ENCODE measurements at regions not wholly inside any gene's neighbourhood (a gene's known extent, or its start where the extent isn't known, plus 50 kb on each side); places are given as distances from the start of the nearest gene placed in this dataset.

DNA sequence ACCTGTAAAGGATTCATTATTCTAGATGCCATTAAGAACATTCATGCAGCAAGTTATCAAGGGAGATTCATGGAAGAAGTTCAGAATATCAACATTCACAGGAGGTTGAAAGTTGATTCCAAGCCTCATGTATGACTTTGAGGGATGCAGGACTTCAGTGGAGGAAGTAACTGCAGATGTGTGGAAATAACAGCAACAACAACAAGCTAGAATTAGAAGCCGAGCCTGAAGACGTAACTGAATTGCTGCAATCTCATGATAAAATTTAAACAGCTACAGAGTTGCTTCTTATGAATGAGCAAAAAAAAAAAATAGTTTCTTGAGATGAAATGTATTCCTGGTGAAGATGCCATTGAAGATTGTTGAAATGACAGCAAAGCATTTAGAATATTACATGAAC is 73.3 kb upstream of the NXT1 start:
- intact Hi-C loops (cut with DNase I): no loop called here
- H3K4me3 ChIP-seq: no peak overlapping the region
- H3K4me1 ChIP-seq: no peaks in the 10 kb centered on the region
- TF ChIP-seq, protein P1, sequence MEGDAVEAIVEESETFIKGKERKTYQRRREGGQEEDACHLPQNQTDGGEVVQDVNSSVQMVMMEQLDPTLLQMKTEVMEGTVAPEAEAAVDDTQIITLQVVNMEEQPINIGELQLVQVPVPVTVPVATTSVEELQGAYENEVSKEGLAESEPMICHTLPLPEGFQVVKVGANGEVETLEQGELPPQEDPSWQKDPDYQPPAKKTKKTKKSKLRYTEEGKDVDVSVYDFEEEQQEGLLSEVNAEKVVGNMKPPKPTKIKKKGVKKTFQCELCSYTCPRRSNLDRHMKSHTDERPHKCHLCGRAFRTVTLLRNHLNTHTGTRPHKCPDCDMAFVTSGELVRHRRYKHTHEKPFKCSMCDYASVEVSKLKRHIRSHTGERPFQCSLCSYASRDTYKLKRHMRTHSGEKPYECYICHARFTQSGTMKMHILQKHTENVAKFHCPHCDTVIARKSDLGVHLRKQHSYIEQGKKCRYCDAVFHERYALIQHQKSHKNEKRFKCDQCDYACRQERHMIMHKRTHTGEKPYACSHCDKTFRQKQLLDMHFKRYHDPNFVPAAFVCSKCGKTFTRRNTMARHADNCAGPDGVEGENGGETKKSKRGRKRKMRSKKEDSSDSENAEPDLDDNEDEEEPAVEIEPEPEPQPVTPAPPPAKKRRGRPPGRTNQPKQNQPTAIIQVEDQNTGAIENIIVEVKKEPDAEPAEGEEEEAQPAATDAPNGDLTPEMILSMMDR (IDR thresholded peaks at IDR 0.05): no peak
- no peaks in the 10 kb centered on the region for H3K27me3 ChIP-seq (ENCODE audit: insufficient read depth in 3 of 3, low read length in 2 of 3)
- H3K9me3 ChIP-seq: no peaks in the 10 kb centered on the region
- 76 to 81% (median 77%) methylated on average over 2 of the region's 2 CpGs for WGBS, 3 donors
- H3K27ac ChIP-seq: no peak overlapping the region
- no peak for DNase-seq
- no peaks in the 10 kb centered on the region for H3K36me3 ChIP-seq (ENCODE audit: insufficient read depth in 1 of 2, low read depth in 1 of 2)
- ATAC-seq: no peak

DNA sequence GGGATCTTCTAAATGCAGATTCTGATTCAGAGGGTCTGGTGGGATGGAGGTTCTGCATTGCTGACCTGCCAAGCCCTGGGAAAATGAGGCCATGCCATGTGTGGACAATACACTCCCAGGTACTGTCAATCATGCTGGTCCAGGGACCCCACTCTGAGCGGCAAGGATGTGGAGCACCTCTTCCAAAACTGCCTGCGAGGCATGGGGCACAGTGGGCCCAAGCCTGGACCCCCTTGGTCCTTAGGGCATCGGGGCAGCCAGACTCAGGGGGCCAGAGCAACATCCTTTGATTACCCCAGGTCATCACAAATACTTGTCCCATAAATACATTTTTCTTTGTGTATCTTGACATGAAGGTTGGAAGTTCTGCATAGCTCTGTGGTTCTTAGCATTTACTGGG is 76.8 kb upstream of the NXT1 start:
- ATAC-seq (no peak), DNase-seq (no peak)
- intact Hi-C loops (cut with DNase I): no loop called here
- Histone ChIP-seq H3K4me3 (no peak overlapping the region), H3K27me3 (ENCODE audit: insufficient read depth in 3 of 3, low read length in 2 of 3) (no peaks in the 10 kb centered on the region), H3K27ac (no peak overlapping the region), H3K4me1 (no peaks in the 10 kb centered on the region), H3K36me3 (ENCODE audit: insufficient read depth in 1 of 2, low read depth in 1 of 2) (no peaks in the 10 kb centered on the region), H3K9me3 (no peaks in the 10 kb centered on the region)
- TF ChIP-seq, protein P1 (IDR thresholded peaks at IDR 0.05): no peak
- 87 to 93% (median 89%) methylated on average over 3 of the region's 3 CpGs for WGBS, 3 donors

DNA sequence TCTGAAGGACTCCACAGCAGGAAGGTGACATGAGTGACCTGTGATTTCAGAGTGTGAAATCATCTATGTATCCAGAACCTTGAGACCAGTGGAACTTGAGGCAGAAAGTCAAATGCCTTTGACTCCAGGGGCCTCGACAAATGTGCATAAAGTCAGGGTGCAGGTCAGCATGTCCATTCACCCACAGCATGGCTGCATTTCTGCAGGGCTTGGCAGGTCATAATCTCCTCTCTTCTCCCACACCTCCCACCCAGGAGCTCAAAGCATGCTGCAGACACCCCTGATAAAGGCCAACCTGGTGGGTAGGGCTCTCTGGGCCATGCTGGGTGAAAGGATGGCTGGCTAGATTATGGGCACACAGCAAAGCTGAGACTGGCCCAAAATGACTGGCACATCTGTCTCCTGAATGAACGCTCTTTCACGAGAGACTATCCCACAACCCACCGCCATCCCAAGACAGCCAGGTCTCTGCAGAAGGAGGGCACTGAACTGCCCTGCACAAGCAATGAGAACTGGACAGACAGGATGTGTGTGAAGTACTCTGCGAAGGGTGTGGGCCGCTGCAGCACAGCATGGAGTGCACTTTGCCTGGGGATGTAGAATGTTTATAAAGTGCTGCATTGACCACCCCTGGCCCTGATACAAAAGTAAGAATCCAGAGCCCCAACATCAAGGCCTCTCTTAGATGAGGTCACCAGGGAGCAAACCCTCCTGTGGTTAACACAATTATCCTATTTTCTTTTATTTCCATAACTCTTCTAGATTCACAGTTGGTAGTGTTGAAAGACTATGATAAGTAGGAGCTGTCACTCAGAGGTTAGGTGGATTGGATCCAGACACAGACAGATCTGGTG is 78.2 kb upstream of the NXT1 start:
- TF ChIP-seq, protein P1 (IDR thresholded peaks at IDR 0.05): no peak
- ATAC-seq: no peak
- Histone ChIP-seq H3K27me3 (ENCODE audit: insufficient read depth in 3 of 3, low read length in 2 of 3) (no peaks in the 10 kb centered on the region), H3K4me1 (no peaks in the 10 kb centered on the region), H3K4me3 (no peak overlapping the region), H3K36me3 (ENCODE audit: insufficient read depth in 1 of 2, low read depth in 1 of 2) (no peaks in the 10 kb centered on the region), H3K27ac (no peak overlapping the region), H3K9me3 (no peaks in the 10 kb centered on the region)
- intact Hi-C loops (cut with DNase I): no loop called here
- DNase-seq: no peak
- WGBS, 3 donors: 93 to 97% (median 94%) methylated on average over 6 of the region's 6 CpGs

DNA sequence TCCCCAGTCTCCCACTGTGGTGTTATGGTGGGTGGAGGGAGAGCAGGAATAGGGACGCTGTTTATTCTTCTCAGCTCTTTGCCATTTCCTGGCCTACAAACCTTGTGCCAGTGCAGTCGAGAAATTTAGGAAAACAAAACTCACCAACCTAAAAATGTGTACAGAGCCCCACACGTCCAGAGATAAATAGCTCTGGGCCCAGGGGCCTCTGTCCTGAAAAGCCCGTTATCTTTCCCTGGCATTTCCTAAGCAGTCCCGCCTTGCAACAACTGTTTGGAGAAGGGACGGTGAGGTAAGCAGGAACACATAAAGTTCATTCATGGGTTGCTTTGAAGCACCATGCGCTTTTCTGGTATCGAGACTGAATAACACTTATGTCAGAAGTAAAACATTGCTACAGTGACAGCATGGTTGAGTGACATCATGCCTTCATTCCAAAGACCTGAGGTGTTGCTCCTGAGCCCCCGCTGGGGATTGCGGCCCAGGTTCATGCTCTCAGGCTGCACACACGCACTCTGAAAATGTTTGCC is 80.1 kb upstream of the NXT1 start:
- Histone ChIP-seq H3K4me3 (no peak overlapping the region), H3K27ac (peak overlapping the region; percentile 68), H3K4me1 (no peaks in the 10 kb centered on the region), H3K36me3 (ENCODE audit: insufficient read depth in 1 of 2, low read depth in 1 of 2) (no peaks in the 10 kb centered on the region), H3K27me3 (ENCODE audit: insufficient read depth in 3 of 3, low read length in 2 of 3) (no peaks in the 10 kb centered on the region), H3K9me3 (no peaks in the 10 kb centered on the region)
- DNase-seq: no peak
- 67 to 75% (median 69%) methylated on average over 11 of the region's 11 CpGs for WGBS, 3 donors
- intact Hi-C loops (cut with DNase I): no loop called here
- TF ChIP-seq, protein P1 (IDR thresholded peaks at IDR 0.05): no peak
- ATAC-seq: no peak
